Suprapubic skin (tissue), 4 donors: ENCODE measurements at regions not wholly inside any gene's neighbourhood (a gene's known extent, or its start where the extent isn't known, plus 50 kb on each side); places are given as distances from the start of the nearest gene placed in this dataset.

Experiments
- DNase-seq, 2 donors: peaks; one replicate each; pipeline ENCODE4 v3.0.0-alpha.2; 2019; ENCODE audit warnings: low spot score in 2 of 2
- H3K27ac ChIP-seq: fragments of 200-600 bp; sonication (generic); one replicate; pipeline ENCODE4 v1.5.1; 2019
- H3K27me3 ChIP-seq: fragments of 200-600 bp; sonication (generic); one replicate; pipeline ENCODE4 v1.5.1; 2019
- H3K36me3 ChIP-seq: fragments of 200-600 bp; sonication (generic); one replicate; pipeline ENCODE4 v1.5.1; 2019
- H3K4me1 ChIP-seq: fragments of 200-600 bp; sonication (generic); one replicate; pipeline ENCODE4 v1.5.1; 2019
- H3K4me3 ChIP-seq: fragments of 200-600 bp; sonication (generic); one replicate; pipeline ENCODE4 v1.5.1; 2019; ENCODE audit warnings: mild to moderate bottlenecking
- H3K9me3 ChIP-seq: fragments of 200-600 bp; sonication (generic); one replicate; pipeline ENCODE4 v1.5.1; 2019
- EP300 ChIP-seq: sonication (generic); formaldehyde crosslinking; IDR thresholded peaks from one replicate; pipeline ENCODE4 v1.6.1; 2017; ENCODE audit warnings: antibody characterized with exemption
- POLR2A ChIP-seq, 2 donors: fragments of 450-650 bp; IDR thresholded peaks; one replicate each; pipeline ENCODE4 v1.6.1; 2017; ENCODE audit warnings: antibody characterized with exemption in 2 of 2, mild to moderate bottlenecking in 2 of 2, moderate library complexity in 2 of 2
- POLR2AphosphoS5 ChIP-seq, 3 donors: sonication (generic); formaldehyde crosslinking; IDR thresholded peaks; one replicate each; pipeline ENCODE4 v1.6.1; 2017; ENCODE audit warnings: antibody characterized with exemption in 3 of 3
- WGBS: methylation state at CpG from one replicate; pipeline ENCODE4 v1.1.5; 2018; 5-methylcytosine and 5-hydroxymethylcytosine counted together
- TF ChIP-seq, protein P1 (sequence below), 2 donors: fragments of 200-600 bp in 1 of 2; fragments of 450-650 bp in 1 of 2; sonication (generic) in 1 of 2; IDR thresholded peaks; one replicate each; pipeline ENCODE4 v1.5.1; 2016 to 2019; ENCODE audit warnings: antibody characterized with exemption in 2 of 2, mild to moderate bottlenecking in 1 of 2, moderate library complexity in 1 of 2

DNA sequence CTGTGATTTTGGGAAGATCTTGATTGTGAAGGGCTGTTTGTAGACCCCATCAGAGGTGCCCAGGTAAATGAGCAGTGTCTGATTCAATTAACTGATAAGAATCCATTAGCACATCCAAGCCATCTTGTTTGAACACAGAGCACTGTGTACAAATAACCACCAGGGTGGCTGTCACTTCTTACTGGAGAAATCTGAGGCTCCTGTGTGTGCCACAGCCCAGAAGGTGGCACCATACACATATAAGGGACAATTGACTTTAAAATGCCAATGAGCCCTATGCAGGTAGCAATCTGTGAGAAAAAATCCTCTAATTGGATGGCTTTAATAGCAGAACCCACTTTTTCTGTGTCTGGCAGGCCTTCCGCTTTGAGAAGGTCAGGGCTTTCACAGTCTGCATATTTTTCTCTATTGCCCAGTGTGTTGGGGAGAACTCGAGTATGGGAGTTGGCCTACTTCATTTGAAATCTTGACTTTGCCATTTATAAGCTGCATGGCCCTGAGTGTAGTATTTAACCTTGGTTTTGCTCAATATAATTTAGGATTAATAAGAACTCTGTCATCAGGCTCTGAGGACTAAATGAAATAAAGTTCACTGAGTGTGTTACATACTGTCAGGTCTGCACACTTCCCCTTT, 517.4 kb downstream of the CCSER2 start:
- H3K27ac ChIP-seq, result no peak overlapping the region
- 88% methylated on average over 2 of the region's 2 CpGs for WGBS
- H3K27me3 ChIP-seq, result no peaks in the 10 kb centered on the region
- no peak overlapping the region for H3K4me3 ChIP-seq
- no peaks in the 10 kb centered on the region for H3K36me3 ChIP-seq
- TF ChIP-seq POLR2AphosphoS5 (IDR thresholded peaks at IDR 0.05) (no peak), POLR2A (IDR thresholded peaks at IDR 0.05) (no peak), EP300 (no peak)
- TF ChIP-seq, protein P1, sequence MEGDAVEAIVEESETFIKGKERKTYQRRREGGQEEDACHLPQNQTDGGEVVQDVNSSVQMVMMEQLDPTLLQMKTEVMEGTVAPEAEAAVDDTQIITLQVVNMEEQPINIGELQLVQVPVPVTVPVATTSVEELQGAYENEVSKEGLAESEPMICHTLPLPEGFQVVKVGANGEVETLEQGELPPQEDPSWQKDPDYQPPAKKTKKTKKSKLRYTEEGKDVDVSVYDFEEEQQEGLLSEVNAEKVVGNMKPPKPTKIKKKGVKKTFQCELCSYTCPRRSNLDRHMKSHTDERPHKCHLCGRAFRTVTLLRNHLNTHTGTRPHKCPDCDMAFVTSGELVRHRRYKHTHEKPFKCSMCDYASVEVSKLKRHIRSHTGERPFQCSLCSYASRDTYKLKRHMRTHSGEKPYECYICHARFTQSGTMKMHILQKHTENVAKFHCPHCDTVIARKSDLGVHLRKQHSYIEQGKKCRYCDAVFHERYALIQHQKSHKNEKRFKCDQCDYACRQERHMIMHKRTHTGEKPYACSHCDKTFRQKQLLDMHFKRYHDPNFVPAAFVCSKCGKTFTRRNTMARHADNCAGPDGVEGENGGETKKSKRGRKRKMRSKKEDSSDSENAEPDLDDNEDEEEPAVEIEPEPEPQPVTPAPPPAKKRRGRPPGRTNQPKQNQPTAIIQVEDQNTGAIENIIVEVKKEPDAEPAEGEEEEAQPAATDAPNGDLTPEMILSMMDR (IDR thresholded peaks at IDR 0.05), result no peak
- H3K9me3 ChIP-seq, result no peaks in the 10 kb centered on the region
- H3K4me1 ChIP-seq, result no peaks in the 10 kb centered on the region
- no peak for DNase-seq

DNA sequence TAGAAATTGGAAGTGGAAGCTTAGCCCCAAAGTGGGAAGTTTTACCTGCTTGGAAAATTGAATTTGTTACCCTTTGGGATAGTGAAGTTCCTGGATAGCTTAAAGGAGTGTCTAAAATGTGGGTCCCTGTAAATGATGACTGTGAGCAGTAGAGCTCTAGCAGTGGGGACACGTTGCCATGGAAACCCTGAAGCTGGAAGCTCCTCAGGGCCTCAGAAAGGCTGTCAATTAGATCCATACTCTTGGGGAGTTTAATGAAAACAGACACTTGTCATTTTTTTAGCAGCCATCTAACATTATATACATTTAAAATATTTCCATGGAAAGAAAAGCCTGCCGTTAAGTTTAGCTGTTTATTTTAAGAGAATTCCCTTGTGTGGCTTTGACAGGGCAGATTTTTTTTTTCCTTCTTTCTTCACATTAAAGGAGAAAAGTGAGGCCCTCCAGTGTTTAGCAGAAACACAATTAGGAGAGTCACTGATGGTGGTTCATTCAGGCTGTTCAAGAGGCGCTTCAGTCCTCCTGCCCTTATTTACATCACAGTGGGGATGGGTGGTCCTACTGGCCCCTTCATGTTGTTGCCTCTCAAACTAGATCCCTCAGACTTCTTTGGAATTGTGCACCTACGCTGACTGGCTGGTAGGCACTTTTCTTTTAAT, 518.4 kb downstream of the CCSER2 start:
- no peak for DNase-seq
- 77% methylated on average over 4 of the region's 4 CpGs for WGBS
- H3K4me1 ChIP-seq, result no peaks in the 10 kb centered on the region

DNA sequence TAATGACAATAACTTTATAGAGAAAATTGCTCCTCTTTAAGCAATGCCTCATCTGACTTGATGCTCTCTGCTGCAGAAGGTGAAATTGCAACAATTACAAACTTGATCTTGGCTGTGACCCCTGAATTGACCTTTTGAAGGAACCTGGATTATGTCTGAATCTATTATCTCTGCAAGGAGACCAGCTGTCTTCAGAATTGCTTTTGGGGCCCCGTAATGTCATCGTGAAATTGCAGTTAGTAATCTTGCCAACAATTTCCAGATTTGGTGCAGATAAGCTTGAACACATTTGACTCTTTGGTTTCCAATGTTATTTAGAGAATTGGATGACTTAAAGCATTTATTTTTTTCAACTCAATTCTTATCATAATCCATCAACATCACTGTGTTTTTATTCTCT, 520.6 kb downstream of the CCSER2 start:
- Histone ChIP-seq H3K9me3 (no peaks in the 10 kb centered on the region), H3K27ac (no peak overlapping the region), H3K4me1 (no peaks in the 10 kb centered on the region), H3K4me3 (no peak overlapping the region), H3K36me3 (no peaks in the 10 kb centered on the region), H3K27me3 (no peaks in the 10 kb centered on the region)
- TF ChIP-seq, protein P1 (IDR thresholded peaks at IDR 0.05), result no peak
- no peak for TF ChIP-seq POLR2A (IDR thresholded peaks at IDR 0.05)
- TF ChIP-seq EP300, result no peak
- no peak for TF ChIP-seq POLR2AphosphoS5 (IDR thresholded peaks at IDR 0.05)
- no peak for DNase-seq
- WGBS, result 33% methylated on average over 2 of the region's 2 CpGs

More for the DNA sequence above, 518.4 kb downstream of the CCSER2 start:
- Histone ChIP-seq H3K27me3 (no peaks in the 10 kb centered on the region), H3K4me3 (no peak overlapping the region), H3K36me3 (no peaks in the 10 kb centered on the region), H3K9me3 (no peaks in the 10 kb centered on the region), H3K27ac (no peak overlapping the region)
- TF ChIP-seq, protein P1 (IDR thresholded peaks at IDR 0.05), result no peak
- TF ChIP-seq POLR2AphosphoS5 (IDR thresholded peaks at IDR 0.05), result no peak

DNA sequence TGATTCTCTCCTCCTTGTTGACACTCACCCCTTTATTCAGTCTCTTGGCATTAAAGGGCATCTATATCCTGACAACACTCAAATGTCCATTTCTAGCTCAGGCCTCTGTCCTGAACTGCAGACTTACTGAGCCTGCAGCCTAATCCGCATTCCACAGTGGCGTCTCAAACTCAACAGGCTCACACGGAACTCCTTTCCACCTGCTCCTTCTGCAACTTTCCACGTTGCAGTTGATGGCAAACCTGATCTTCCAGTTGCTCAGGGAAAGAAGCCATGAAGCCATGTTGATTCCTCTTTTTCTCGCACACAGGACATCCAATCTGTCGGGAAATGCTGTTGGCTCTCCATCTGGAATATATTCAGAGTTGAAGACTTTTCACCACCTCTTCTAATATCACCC, 522.4 kb downstream of the CCSER2 start:
- TF ChIP-seq, protein P1 (IDR thresholded peaks at IDR 0.05), result no peak
- Histone ChIP-seq H3K4me1 (no peaks in the 10 kb centered on the region), H3K27me3 (no peaks in the 10 kb centered on the region), H3K27ac (no peak overlapping the region), H3K36me3 (no peaks in the 10 kb centered on the region), H3K4me3 (no peak overlapping the region), H3K9me3 (no peaks in the 10 kb centered on the region)
- DNase-seq, result no peak
- WGBS, result 84% methylated on average over 6 of the region's 6 CpGs

DNA sequence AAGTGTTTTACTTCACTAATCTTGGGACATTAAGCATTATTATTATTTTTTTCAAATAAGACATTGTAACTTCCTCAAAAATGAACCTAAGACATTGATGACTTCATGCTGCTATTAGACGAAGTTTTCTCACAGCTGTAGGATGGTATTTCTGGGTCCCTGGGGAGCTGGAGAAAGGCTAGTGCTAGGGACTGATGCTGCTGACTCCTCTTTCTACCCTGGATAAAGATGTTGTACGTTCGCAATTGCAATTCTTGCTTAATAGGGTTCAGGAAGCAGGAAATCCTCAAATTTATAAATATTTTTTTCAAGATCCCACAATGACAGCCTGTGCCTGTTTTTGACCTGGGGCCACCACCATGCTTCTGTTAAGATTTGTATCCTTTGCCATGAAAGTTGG, 526.0 kb downstream of the CCSER2 start:
- H3K4me3 ChIP-seq, result no peak overlapping the region
- DNase-seq, result no peak
- no peaks in the 10 kb centered on the region for H3K9me3 ChIP-seq
- no peaks in the 10 kb centered on the region for H3K27me3 ChIP-seq
- no peak overlapping the region for H3K27ac ChIP-seq
- H3K36me3 ChIP-seq, result no peaks in the 10 kb centered on the region
- no peak for TF ChIP-seq EP300
- WGBS, result 40% methylated on average over 3 of the region's 3 CpGs
- H3K4me1 ChIP-seq, result no peaks in the 10 kb centered on the region

DNA sequence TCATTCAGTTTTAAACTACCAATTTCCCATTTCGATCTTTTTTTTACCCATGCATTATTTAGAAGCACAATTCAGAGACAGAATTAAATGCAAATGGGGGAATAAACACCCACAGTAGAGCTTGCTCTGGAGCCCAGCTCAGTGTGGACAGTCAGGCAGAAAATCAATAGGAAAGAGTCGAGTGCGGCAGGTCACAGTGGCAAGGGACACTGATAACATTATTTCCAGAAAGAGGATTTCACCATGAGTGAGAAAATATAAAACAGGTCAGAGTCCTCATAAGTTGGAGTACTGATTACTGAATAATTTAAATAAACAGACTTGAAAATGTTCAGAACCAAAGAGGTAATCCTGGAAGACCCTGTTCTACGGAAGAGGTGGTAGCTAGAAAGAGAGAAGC, 532.5 kb downstream of the CCSER2 start:
- DNase-seq, result no peak
- Histone ChIP-seq H3K4me1 (no peaks in the 10 kb centered on the region), H3K9me3 (no peaks in the 10 kb centered on the region), H3K36me3 (no peaks in the 10 kb centered on the region), H3K27ac (no peak overlapping the region), H3K27me3 (no peaks in the 10 kb centered on the region), H3K4me3 (no peak overlapping the region)
- TF ChIP-seq POLR2A (IDR thresholded peaks at IDR 0.05), result no peak
- no peak for TF ChIP-seq EP300
- TF ChIP-seq POLR2AphosphoS5 (IDR thresholded peaks at IDR 0.05), result no peak
- TF ChIP-seq, protein P1 (IDR thresholded peaks at IDR 0.05), result no peak
- WGBS, result 86% methylated on average over 4 of the region's 4 CpGs
